Glomerular endothelial cell (primary cell): ENCODE measurements at regions not wholly inside any gene's neighbourhood (a gene's known extent, or its start where the extent isn't known, plus 50 kb on each side); places are given as distances from the start of the nearest gene placed in this dataset.
"Not testable (repeated sequence)": the region's sequence is repeated elsewhere in the genome, so short reads cannot be mapped to it uniquely, and the experiment has no call there.

Experiments used
- DNase-seq: peaks from one replicate; pipeline ENCODE4 v3.0.0-alpha.2; 2011; ENCODE audit warnings: low read depth, low spot score; ENCODE audit errors: extremely low read depth

GRCh38 chr7:17044396-17044795 is 162.6 kb upstream of the AGR3 start:
- no peak for DNase-seq

GRCh38 chr7:17044861-17045260 is 163.1 kb upstream of the AGR3 start:
- DNase-seq, result no peak

- no peak for DNase-seq
These were observed 164.5 kb upstream of the AGR3 start for GRCh38 chr7:17046259-17046658.

DNA sequence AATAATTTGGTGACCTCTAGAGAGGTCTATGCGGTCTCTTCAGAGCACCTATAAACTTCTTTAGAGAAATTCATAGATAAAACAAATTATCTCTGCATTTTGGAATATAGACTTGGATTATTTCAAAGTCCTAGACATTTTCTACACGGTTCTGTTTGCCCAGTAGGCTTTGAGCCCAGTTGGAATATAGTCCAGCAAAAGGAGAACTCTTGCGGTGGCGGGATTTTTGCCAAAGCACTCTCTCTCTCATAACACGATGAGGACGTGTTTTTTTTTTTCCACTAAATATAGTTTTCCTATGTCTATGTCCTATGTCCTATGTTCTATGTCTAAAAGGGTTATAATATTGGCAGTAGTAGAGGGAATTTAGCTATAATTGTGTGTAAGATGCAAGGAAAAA is 164.9 kb upstream of the AGR3 start:
- no peak for DNase-seq

DNA sequence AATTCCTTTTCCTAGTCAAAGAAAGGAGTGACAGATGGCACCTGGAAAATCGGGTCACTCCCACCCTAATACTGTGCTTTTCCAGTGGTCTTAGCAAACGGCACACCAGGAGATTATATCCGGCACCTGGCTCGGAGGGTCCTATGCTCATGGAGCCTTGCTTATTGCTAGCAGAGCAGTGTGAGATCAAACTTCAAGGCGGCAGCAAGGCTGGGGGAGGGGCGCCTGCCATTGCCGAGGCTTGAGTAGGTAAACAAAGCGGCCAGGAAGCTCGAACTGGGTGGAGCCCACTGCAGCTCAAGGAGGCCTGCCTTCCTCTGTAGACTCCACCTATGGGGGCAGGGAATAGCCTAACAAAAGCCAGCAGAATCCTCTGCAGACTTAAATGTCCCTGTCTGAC is 171.4 kb upstream of the AGR3 start:
- DNase-seq, result not testable (repeated sequence)

GRCh38 chr7:17054206-17054605 is 172.4 kb upstream of the AGR3 start:
- no peak for DNase-seq

DNA sequence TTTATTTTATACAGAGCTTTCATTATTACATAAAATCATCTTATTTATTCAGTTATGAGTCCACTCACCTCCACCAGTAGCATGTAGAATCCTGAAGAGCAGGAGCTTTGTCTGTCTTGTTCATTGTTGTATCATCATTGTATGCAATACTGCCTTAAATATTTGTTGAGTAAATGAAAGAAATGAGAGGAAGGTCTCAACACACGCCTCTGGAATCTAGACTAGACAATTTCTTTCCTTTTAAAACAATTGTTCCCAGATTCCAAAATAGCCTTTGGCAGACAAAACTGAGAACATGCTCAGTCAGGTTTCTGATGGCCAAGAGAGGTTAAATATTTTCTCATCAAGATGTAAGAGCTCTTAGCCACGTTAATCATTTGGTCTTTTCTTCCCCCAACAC is 173.1 kb upstream of the AGR3 start:
- no peak for DNase-seq

DNA sequence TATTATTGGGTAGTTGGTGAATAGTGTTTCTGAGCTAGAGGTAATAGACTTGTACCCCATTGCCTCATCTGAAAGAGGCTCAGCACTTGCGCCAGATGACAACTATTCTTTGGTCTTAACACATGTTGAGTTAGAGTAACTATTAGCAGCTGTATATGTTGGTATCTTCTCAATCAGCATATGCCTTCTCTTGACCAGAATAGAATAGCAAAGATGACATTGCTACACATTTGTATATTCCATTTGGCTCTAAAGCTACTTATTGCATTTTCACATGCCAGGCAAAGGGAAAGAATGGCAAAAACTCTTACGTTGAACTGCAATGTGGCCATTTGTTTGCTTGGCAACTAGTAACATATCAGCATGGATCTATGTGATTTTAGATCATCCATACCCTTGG is 173.8 kb upstream of the AGR3 start:
- DNase-seq, result no peak

- DNase-seq, result no peak
These were observed 174.8 kb upstream of the AGR3 start for GRCh38 chr7:17056491-17057142.

DNA sequence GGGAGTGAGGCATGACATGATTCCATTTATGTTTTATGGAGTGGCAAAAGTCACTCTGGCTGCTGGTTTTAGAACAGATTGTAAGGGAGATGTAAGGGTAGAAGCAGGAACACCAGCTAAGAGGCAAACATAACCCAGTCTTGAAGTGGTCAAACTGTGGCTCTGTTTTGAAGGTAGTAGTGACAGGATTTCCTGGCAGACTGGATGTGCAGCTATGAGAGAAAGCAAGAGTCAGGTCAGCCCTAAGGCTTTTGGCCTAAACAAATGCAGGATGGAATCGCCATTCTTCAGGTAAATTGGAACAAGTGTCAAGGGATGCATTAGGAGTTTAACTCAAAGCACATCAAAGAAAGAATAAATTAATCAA is 175.3 kb upstream of the AGR3 start:
- DNase-seq, result no peak

DNA sequence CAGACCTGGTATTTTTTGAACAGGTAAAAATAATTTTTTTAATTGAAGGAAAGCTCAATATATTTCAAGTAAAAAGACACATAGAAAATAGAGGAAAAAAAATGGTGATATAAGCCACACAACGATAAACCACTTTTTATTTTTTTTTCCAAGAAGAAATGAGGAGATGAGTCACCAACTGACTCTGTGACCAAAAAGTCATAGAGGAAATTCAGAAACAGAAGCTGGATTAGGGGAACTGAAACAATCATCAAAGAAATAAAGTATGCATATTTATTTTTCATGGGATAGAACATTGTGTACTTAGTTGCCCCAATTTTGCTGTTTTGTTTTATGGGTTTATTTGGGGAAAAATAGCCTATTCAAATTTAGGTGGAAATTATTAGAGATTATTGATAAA is 176.8 kb upstream of the AGR3 start:
- no peak for DNase-seq

GRCh38 chr7:17060051-17060450 is 178.3 kb upstream of the AGR3 start:
- no peak for DNase-seq

DNA sequence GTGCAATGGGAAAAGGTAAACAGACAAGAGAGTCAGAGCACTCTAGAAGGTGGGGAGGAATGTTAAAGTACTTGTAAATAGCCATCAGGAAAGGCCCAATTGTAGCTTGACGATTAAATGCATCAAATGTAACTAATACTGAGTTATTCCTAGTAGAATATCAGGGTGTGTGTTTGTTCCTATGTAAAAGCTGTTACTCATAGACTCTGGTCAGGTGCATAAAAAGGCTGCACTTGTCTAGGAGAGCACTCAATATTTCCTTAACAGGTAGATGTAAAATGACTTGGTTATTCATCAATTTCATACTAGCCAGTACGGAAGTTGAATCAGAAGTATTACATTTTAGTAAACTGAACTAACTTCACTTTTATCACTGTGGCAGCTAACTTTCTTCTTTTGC is 179.7 kb upstream of the AGR3 start:
- no peak for DNase-seq

DNA sequence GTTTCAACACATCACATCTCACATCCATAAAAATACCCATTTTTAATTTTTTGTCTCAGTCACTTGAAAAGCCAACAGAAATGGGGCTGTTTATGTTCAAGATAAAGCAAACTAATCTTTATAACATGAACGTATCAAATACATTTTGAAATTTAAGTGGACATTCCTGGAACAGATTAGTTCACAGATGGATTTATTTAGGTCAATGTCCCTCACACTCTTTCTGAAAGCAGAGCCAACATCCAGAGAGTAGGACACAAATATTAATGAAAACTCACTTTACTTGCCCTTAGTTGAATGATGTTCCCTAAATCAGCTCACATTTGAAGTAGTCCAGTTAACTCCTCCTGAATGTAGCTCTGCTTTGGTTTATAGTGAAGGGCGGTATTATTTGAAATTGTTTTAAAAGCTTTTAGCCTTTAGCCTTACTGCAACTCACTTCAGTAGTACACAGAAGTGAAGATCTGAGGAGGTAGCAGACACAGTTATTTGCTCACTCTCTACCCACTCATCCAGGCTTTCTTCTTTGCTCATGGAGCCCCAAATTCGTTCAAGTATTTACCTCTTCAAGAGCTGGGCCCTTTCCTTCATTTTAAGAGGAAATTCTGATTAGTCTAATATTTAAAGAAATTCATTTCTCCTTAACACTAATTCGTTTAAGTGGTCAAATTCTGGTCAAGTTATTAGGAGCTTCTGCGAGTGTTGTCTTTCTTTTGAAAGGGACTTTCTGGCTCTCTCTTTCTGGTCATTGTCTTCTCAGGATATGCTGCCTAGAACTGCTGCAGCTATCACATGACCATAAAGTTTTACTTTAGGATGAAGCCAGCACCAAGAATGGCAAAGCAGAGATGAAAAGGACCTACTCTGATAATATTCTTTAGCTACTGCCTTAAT is 180.6 kb upstream of the AGR3 start:
- DNase-seq, result no peak

DNA sequence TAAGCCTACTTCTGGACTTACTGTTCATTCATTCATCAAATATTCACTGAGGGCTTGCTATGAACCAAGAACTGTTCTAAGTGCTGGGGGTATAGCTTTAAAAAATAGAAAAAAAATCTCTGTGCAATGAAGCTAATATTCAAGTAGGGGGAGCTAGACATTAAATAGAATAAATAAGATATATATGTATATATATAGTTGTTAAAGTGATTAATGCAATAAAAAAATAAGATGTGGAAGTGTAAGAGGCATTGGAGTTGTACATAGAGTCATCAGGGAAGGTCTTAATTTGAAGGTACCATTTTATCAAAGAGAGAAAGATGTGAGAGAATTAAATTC is 181.2 kb upstream of the AGR3 start:
- no peak for DNase-seq

DNA sequence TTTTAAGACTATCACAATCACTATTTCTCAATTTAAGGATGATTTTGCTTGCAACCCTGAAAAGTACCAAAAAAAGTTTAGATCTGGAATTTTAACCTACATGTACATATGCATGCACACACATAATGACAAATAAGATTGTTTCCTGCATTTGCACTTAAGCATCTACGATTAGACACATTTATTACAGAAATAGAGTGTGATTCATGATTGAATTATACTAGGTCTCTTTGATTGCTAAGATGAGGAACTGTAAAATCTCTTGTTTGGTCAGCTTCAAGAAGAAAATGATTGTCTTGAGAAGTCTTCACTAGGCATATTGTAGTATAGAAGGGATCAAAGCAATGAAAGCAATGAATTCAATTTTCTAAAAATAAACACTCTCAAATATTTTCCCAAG is 185.9 kb upstream of the AGR3 start:
- DNase-seq, result no peak

- DNase-seq, result no peak
These were observed 187.4 kb upstream of the AGR3 start for GRCh38 chr7:17069146-17069545.

- no peak for DNase-seq
These were observed 188.5 kb upstream of the AGR3 start for GRCh38 chr7:17070231-17070708.

- DNase-seq, result no peak
These were observed 190.1 kb upstream of the AGR3 start for GRCh38 chr7:17071866-17072265.

DNA sequence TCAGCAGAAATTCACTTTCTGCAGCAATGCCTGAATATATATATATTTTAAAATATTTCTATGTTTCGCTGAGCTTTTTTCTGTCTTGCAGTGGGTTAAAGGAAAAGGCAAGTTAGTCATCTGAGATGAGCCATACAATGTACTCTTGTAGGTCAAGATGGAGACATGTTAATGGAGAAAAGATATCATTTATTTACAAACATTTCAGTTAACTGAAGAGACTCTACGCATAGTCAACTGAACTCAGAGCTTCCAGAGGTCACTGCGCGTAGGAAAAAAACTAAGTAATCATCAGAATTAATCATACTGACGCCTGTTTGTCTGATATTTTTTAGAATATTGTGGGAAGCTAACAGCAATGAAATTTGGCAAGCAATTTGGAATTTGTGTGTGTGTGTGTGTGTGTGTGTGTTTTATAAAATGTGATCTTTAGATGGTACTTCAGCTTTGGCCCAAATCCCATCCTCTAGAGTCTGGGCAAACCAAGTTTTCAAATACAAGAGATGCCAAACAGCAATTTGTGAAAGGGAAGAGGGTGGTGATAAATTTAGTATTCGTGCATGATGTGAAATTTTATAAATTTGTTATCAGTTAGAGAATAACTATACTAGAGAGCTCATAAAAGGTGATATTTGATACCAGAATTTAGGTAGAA is 193.9 kb upstream of the AGR3 start:
- no peak for DNase-seq

- DNase-seq, result no peak
These were observed 196.5 kb upstream of the AGR3 start for GRCh38 chr7:17078298-17078697.
